SU-DHL-6 (cell line): ENCODE measurements at regions not wholly inside any gene's neighbourhood (a gene's known extent, or its start where the extent isn't known, plus 50 kb on each side); places are given as distances from the start of the nearest gene placed in this dataset.

ENCODE experiments used
- H2AFZ ChIP-seq: fragments of 200-600 bp; sonication (generic); 2 replicates; pipeline ENCODE4 v1.6.1; 2014; ENCODE audit warnings: low read depth, mild to moderate bottlenecking, moderate library complexity, mixed read lengths, antibody characterized with exemption, low read length; ENCODE audit not compliant: severe bottlenecking
- H3F3A ChIP-seq: fragments of 200-600 bp; shearing (Covaris generic); 2 replicates; pipeline ENCODE4 v1.6.0; 2016; ENCODE audit warnings: antibody characterized with exemption, mild to moderate bottlenecking; ENCODE audit not compliant: insufficient read depth
- H3K27ac ChIP-seq: fragments of 200-600 bp; sonication (generic); 2 replicates; pipeline ENCODE4 v1.5.1; 2016; ENCODE audit warnings: low read depth, mild to moderate bottlenecking, low read length, moderate library complexity, mixed read lengths
- H3K27me3 ChIP-seq: fragments of 200-600 bp; sonication (generic), shearing (Covaris generic); 2 replicates; pipeline ENCODE4 v1.6.0; 2014; ENCODE audit warnings: mild to moderate bottlenecking, low read length
- H3K36me3 ChIP-seq: fragments of 200-600 bp; sonication (generic); 2 replicates; pipeline ENCODE4 v1.6.1; 2014; ENCODE audit warnings: mild to moderate bottlenecking, low read length, mixed read lengths
- H3K4me2 ChIP-seq: fragments of 300-600, 200-600 bp; shearing (Covaris generic), sonication (generic); 2 replicates; pipeline ENCODE4 v1.6.0; 2014; ENCODE audit warnings: low read length, low read depth, mild to moderate bottlenecking; ENCODE audit not compliant: poor library complexity, severe bottlenecking
- H3K4me3 ChIP-seq: fragments of 200-600 bp; sonication (generic); 2 replicates; pipeline ENCODE4 v1.5.1; 2014; ENCODE audit warnings: antibody characterized with exemption, low read length, mild to moderate bottlenecking, mixed read lengths; ENCODE audit not compliant: insufficient read depth, poor library complexity, severe bottlenecking
- H3K79me2 ChIP-seq: fragments of 200-600 bp; sonication (generic); 2 replicates; pipeline ENCODE4 v1.6.1; 2014; ENCODE audit warnings: mild to moderate bottlenecking, low read length, moderate library complexity; ENCODE audit not compliant: insufficient read depth
- H3K9ac ChIP-seq: fragments of 200-600 bp; sonication (generic); 2 replicates; pipeline ENCODE4 v1.7.0; 2014; ENCODE audit warnings: mild to moderate bottlenecking, low read length
- H3K9me2 ChIP-seq: fragments of 200-600 bp; sonication (generic); replicated peaks from 2 replicates; pipeline ENCODE4 v1.6.1; 2014; ENCODE audit warnings: low read length; ENCODE audit not compliant: insufficient read depth
- H3K9me3 ChIP-seq: fragments of 200-600 bp; sonication (generic); 2 replicates; pipeline ENCODE4 v1.6.1; 2014; ENCODE audit warnings: low read length, mixed read lengths; ENCODE audit not compliant: insufficient read depth
- H4K20me1 ChIP-seq: fragments of 200-600 bp; sonication (generic); 2 replicates; pipeline ENCODE4 v1.6.1; 2014; ENCODE audit warnings: low read depth, mild to moderate bottlenecking, antibody characterized with exemption, low read length, moderate library complexity, mixed read lengths
- CTCF ChIP-seq: fragments of 200-600 bp; sonication (generic); IDR thresholded peaks from one replicate; pipeline ENCODE4 v1.5.1; 2017; ENCODE audit warnings: antibody characterized with exemption, mild to moderate bottlenecking, low read length, moderate library complexity; ENCODE audit not compliant: insufficient read depth, poor library complexity, severe bottlenecking
- EZH2phosphoT487 ChIP-seq: fragments of 200-600 bp; sonication (generic), shearing (Covaris generic); conservative IDR thresholded peaks from 2 replicates; pipeline ENCODE4 v1.6.1; 2018; ENCODE audit warnings: mild to moderate bottlenecking, antibody characterized with exemption, low read length, moderate library complexity, mixed read lengths

- H3K79me2 ChIP-seq = no peaks in the 10 kb centered on the region
- H3F3A ChIP-seq = no peaks in the 10 kb centered on the region
- H3K9me2 ChIP-seq = no peaks in the 10 kb centered on the region
- 0 out of 2 replicates have a peak, but pooled peaks cover 4% of the 10 kb centered on the region for H3K9me3 ChIP-seq
- H4K20me1 ChIP-seq = no peaks in the 10 kb centered on the region
- no peaks in the 10 kb centered on the region for H3K27me3 ChIP-seq
- no peak overlapping the region for H3K9ac ChIP-seq
- H3K4me3 ChIP-seq = no peak overlapping the region
- no peaks in the 10 kb centered on the region for H3K36me3 ChIP-seq
- TF ChIP-seq EZH2phosphoT487 (no peak), CTCF (no peak)
- H3K4me2 ChIP-seq = no peak overlapping the region
- no peak overlapping the region for H3K27ac ChIP-seq
- no peak overlapping the region for H2AFZ ChIP-seq
These were observed 1009.9 kb downstream of the PLA2G4A start for GRCh38 chr1:187838335-187839293.

GRCh38 chr1:187839873-187840272 is 1011.1 kb downstream of the PLA2G4A start:
- Histone ChIP-seq H2AFZ (no peak overlapping the region), H3K79me2 (no peaks in the 10 kb centered on the region), H3K9me3 (peaks cover 10% of the 10 kb centered on the region; the same call in 1 of the 2 replicates), H3K36me3 (no peaks in the 10 kb centered on the region), H3K9me2 (no peaks in the 10 kb centered on the region), H3F3A (no peaks in the 10 kb centered on the region), H4K20me1 (no peaks in the 10 kb centered on the region), H3K4me3 (no peak overlapping the region), H3K9ac (no peak overlapping the region), H3K27ac (no peak overlapping the region), H3K27me3 (no peaks in the 10 kb centered on the region), H3K4me2 (no peak overlapping the region)
- TF ChIP-seq CTCF (no peak), EZH2phosphoT487 (no peak)

- TF ChIP-seq CTCF = no peak
- no peak for TF ChIP-seq EZH2phosphoT487
- Histone ChIP-seq H3K36me3 (no peaks in the 10 kb centered on the region), H3K9ac (no peak overlapping the region), H3K79me2 (no peaks in the 10 kb centered on the region), H3K9me2 (no peaks in the 10 kb centered on the region), H4K20me1 (no peaks in the 10 kb centered on the region), H3K9me3 (peaks cover 10% of the 10 kb centered on the region; the same call in 1 of the 2 replicates), H3K4me2 (no peak overlapping the region), H3K4me3 (no peak overlapping the region), H3K27ac (no peak overlapping the region), H3F3A (no peaks in the 10 kb centered on the region), H3K27me3 (no peaks in the 10 kb centered on the region), H2AFZ (no peak overlapping the region)
These were observed 1011.8 kb downstream of the PLA2G4A start for GRCh38 chr1:187840557-187840956.
